ENCODE measurements at regions not wholly inside any gene's neighbourhood (a gene's known extent, or its start where the extent isn't known, plus 50 kb on each side); places are given as distances from the start of the nearest gene placed in this dataset.

- H3K27ac ChIP-seq, result no peak overlapping the region
- DNase-seq (no peak), ATAC-seq (no peak)
- H3K9me3 ChIP-seq, result no peaks in the 10 kb centered on the region
- intact Hi-C loops (cut with DNase I), result no loop called here
- H3K4me1 ChIP-seq, result no peaks in the 10 kb centered on the region
- no peaks in the 10 kb centered on the region for H3K36me3 ChIP-seq (replicated peaks in 1 of 2; ENCODE audit: insufficient read depth in 1 of 2, low read depth in 2 of 2)
- H3K27me3 ChIP-seq, result no peaks in the 10 kb centered on the region
- TF ChIP-seq CTCF (IDR thresholded peaks at IDR 0.05), result no peak
- no peak for TF ChIP-seq POLR2A (IDR thresholded peaks at IDR 0.05)
- H3K4me3 ChIP-seq, result no peak overlapping the region
- WGBS, 2 donors, result 91 to 100% methylated on average over 1 of the region's 1 CpG
Measured at GRCh38 chr5:109267283-109267682, 142.5 kb downstream of the PJA2 start.

- Histone ChIP-seq H3K9me3 (no peaks in the 10 kb centered on the region), H3K4me3 (no peak overlapping the region), H3K36me3 (replicated peaks in 1 of 2; ENCODE audit: insufficient read depth in 1 of 2, low read depth in 2 of 2) (no peaks in the 10 kb centered on the region), H3K27ac (no peak overlapping the region), H3K4me1 (no peaks in the 10 kb centered on the region), H3K27me3 (no peaks in the 10 kb centered on the region)
- 93 to 96% methylated on average over 4 of the region's 4 CpGs for WGBS, 2 donors
- TF ChIP-seq POLR2A (IDR thresholded peaks at IDR 0.05), result no peak
- no peak for TF ChIP-seq CTCF (IDR thresholded peaks at IDR 0.05)
- ATAC-seq (no peak), DNase-seq (no peak)
- intact Hi-C loops (cut with DNase I), result no loop called here
Measured at GRCh38 chr5:109258755-109259154, 151.0 kb downstream of the PJA2 start.

GRCh38 chr5:109256486-109256885 is 153.3 kb downstream of the PJA2 start:
- Histone ChIP-seq H3K27ac (no peak overlapping the region), H3K4me1 (no peaks in the 10 kb centered on the region), H3K9me3 (no peaks in the 10 kb centered on the region), H3K4me3 (no peak overlapping the region), H3K27me3 (no peaks in the 10 kb centered on the region), H3K36me3 (replicated peaks in 1 of 2; ENCODE audit: insufficient read depth in 1 of 2, low read depth in 2 of 2) (no peaks in the 10 kb centered on the region)
- 90 to 96% methylated on average over 2 of the region's 2 CpGs for WGBS, 2 donors
- intact Hi-C loops (cut with DNase I), result no loop called here
- no peak for TF ChIP-seq POLR2A (IDR thresholded peaks at IDR 0.05)
- no peak for TF ChIP-seq CTCF (IDR thresholded peaks at IDR 0.05)
- no peak for ATAC-seq
- DNase-seq, result no peak

GRCh38 chr5:109254511-109254910 is 155.3 kb downstream of the PJA2 start:
- no peaks in the 10 kb centered on the region for H3K4me1 ChIP-seq
- H3K4me3 ChIP-seq, result no peak overlapping the region
- no peaks in the 10 kb centered on the region for H3K9me3 ChIP-seq
- DNase-seq, result no peak
- no peaks in the 10 kb centered on the region for H3K36me3 ChIP-seq (replicated peaks in 1 of 2; ENCODE audit: insufficient read depth in 1 of 2, low read depth in 2 of 2)
- no peak overlapping the region for H3K27ac ChIP-seq
- H3K27me3 ChIP-seq, result no peaks in the 10 kb centered on the region
- TF ChIP-seq CTCF (IDR thresholded peaks at IDR 0.05) (no peak), POLR2A (IDR thresholded peaks at IDR 0.05) (no peak)
- intact Hi-C loops (cut with DNase I), result no loop called here
- 34 to 35% methylated on average over 1 of the region's 1 CpG for WGBS, 2 donors
- ATAC-seq, result no peak

GRCh38 chr5:109253262-109253661 is 156.5 kb downstream of the PJA2 start:
- no peaks in the 10 kb centered on the region for H3K4me1 ChIP-seq
- intact Hi-C loops (cut with DNase I), result no loop called here
- TF ChIP-seq POLR2A (IDR thresholded peaks at IDR 0.05), result no peak
- TF ChIP-seq CTCF (IDR thresholded peaks at IDR 0.05), result no peak
- 82 to 86% methylated on average over 5 of the region's 5 CpGs for WGBS, 2 donors
- no peaks in the 10 kb centered on the region for H3K36me3 ChIP-seq (replicated peaks in 1 of 2; ENCODE audit: insufficient read depth in 1 of 2, low read depth in 2 of 2)
- DNase-seq, result no peak
- H3K4me3 ChIP-seq, result no peak overlapping the region
- no peaks in the 10 kb centered on the region for H3K27me3 ChIP-seq
- no peak overlapping the region for H3K27ac ChIP-seq
- no peak for ATAC-seq
- no peaks in the 10 kb centered on the region for H3K9me3 ChIP-seq
